ENCODE measurements at regions not wholly inside any gene's neighbourhood (a gene's known extent, or its start where the extent isn't known, plus 50 kb on each side); places are given as distances from the start of the nearest gene placed in this dataset.

GRCh38 chr12:102539651-102540553, 59.5 kb upstream of the IGF1 start:
- Histone ChIP-seq H3K4me1 (ENCODE audit: low read depth) (no peaks in the 10 kb centered on the region), H3K36me3 (ENCODE audit: low read depth) (no peaks in the 10 kb centered on the region), H3K4me3 (no peak overlapping the region), H3K9me3 (no peaks in the 10 kb centered on the region)
- TF ChIP-seq, protein P1, sequence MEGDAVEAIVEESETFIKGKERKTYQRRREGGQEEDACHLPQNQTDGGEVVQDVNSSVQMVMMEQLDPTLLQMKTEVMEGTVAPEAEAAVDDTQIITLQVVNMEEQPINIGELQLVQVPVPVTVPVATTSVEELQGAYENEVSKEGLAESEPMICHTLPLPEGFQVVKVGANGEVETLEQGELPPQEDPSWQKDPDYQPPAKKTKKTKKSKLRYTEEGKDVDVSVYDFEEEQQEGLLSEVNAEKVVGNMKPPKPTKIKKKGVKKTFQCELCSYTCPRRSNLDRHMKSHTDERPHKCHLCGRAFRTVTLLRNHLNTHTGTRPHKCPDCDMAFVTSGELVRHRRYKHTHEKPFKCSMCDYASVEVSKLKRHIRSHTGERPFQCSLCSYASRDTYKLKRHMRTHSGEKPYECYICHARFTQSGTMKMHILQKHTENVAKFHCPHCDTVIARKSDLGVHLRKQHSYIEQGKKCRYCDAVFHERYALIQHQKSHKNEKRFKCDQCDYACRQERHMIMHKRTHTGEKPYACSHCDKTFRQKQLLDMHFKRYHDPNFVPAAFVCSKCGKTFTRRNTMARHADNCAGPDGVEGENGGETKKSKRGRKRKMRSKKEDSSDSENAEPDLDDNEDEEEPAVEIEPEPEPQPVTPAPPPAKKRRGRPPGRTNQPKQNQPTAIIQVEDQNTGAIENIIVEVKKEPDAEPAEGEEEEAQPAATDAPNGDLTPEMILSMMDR (IDR thresholded peaks at IDR 0.05) = no peak
- intact Hi-C loops (cut with DNase I, micrococcal nuclease) = no loop called here
- ATAC-seq (no peak), DNase-seq (no peak)

DNA sequence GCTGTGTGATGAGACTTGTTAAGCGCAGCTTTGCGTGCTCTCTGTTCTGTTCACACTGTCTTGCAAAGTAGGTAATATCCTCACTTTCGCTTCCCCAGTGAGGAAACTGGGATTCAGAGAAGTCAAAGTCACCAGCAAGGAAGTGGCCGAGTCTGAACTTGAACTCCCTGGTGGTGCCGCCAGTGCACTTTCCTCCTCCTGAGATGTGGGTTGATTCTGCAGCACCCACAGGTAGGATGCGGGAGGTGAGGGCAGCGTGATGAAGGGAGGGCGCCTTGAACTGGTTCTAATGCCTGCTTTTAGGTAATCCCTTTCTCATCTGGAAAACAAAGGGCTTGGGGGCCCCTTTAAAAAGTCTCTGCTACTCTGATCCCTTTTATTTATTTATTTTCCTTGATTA, 54.9 kb upstream of the IGF1 start:
- DNase-seq (no peak), ATAC-seq (no peak)
- H3K4me3 ChIP-seq = no peak overlapping the region
- H3K36me3 ChIP-seq (ENCODE audit: low read depth) = no peaks in the 10 kb centered on the region
- TF ChIP-seq, protein P1 (IDR thresholded peaks at IDR 0.05) = no peak
- H3K9me3 ChIP-seq = no peaks in the 10 kb centered on the region
- no peaks in the 10 kb centered on the region for H3K4me1 ChIP-seq (ENCODE audit: low read depth)
- intact Hi-C loops (cut with DNase I, micrococcal nuclease) = no loop called here

- TF ChIP-seq, protein P1 (IDR thresholded peaks at IDR 0.05) = no peak
- Histone ChIP-seq H3K4me1 (ENCODE audit: low read depth) (no peaks in the 10 kb centered on the region), H3K4me3 (no peak overlapping the region), H3K36me3 (ENCODE audit: low read depth) (no peaks in the 10 kb centered on the region), H3K9me3 (no peaks in the 10 kb centered on the region)
- ATAC-seq (no peak), DNase-seq (peak in 1 of 3 donors; percentile 41)
- intact Hi-C loops (cut with DNase I, micrococcal nuclease) = no loop called here
Measured at GRCh38 chr12:102534899-102535298, 54.5 kb upstream of the IGF1 start.

DNA sequence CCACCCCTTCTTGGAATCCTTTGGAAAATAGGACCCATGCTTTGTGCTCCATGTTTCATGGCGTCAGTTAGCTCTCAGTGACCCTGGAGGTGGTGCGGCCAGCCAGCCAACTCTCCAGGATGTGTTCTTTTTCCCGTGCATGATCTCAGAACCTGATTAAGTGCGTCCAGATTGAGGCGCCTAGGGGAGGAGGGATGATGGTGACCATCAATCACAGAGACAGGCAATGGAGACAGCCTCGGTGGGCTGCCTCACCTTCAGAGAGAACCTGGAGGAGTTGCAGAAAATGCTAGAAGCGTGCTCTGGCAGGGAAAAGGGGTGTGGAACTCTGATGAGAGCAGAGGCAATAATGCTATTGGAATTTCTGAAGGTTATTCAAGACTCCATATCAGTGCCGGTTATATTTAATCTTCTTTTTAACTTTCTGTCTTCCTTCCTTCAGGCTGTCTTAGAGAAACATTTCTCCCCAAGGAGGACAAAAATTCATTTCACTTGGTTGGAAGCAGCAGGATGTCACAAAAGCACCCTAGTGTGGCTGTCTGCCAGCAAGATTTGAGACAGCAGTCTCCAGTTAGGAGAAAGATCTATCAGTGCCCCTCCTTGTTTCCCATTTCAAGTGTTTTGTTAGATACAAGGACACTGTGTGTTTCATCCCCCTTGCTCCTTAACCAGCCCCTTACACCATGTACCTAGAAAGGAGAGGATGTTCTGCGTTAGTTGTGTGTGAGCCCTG, 53.3 kb upstream of the IGF1 start:
- TF ChIP-seq, protein P1 (IDR thresholded peaks at IDR 0.05) = no peak
- ATAC-seq = no peak

More for the DNA sequence above, 53.3 kb upstream of the IGF1 start:
- Histone ChIP-seq H3K36me3 (ENCODE audit: low read depth) (no peaks in the 10 kb centered on the region), H3K9me3 (no peaks in the 10 kb centered on the region), H3K4me1 (ENCODE audit: low read depth) (no peaks in the 10 kb centered on the region), H3K4me3 (no peak overlapping the region)
- DNase-seq = no peak
- intact Hi-C loops (cut with DNase I, micrococcal nuclease) = no loop called here

Measured in mucosa of descending colon (tissue), 3 donors.